GM18870 (cell line): ENCODE measurements at regions not wholly inside any gene's neighbourhood (a gene's known extent, or its start where the extent isn't known, plus 50 kb on each side); places are given as distances from the start of the nearest gene placed in this dataset.
"Not testable (repeated sequence)": the region's sequence is repeated elsewhere in the genome, so short reads cannot be mapped to it uniquely, and the experiment has no call there.

Experiments
- ATAC-seq: cut with Tn5 transposase; IDR thresholded peaks from one replicate; pipeline ENCODE4 v1.9.1; 2021; ENCODE audit warnings: moderate library complexity; ENCODE audit not compliant: unreplicated experiment

- no peak for ATAC-seq
Measured at GRCh38 chr2:31813016-31813415, 197.8 kb downstream of the MEMO1 start.

GRCh38 chr2:31812051-31812798, 198.6 kb downstream of the MEMO1 start:
- ATAC-seq: peak; percentile 99

- no peak for ATAC-seq
Measured at GRCh38 chr2:31811482-31811881, 199.3 kb downstream of the MEMO1 start.

GRCh38 chr2:31810200-31810917, 200.4 kb downstream of the MEMO1 start:
- no peak for ATAC-seq

- ATAC-seq: no peak
Measured at GRCh38 chr2:31805688-31806087, 205.1 kb downstream of the MEMO1 start.

GRCh38 chr2:31803481-31804153, 207.2 kb downstream of the MEMO1 start:
- ATAC-seq: not testable (repeated sequence)

GRCh38 chr2:31802711-31803110, 208.1 kb downstream of the MEMO1 start:
- no peak for ATAC-seq

- not testable (repeated sequence) for ATAC-seq
Measured at GRCh38 chr2:31799282-31799681, 211.5 kb downstream of the MEMO1 start.

- ATAC-seq: no peak
Measured at GRCh38 chr2:31788273-31788672, 207.5 kb upstream of the SRD5A2 start.

- peak; percentile 80 for ATAC-seq
Measured at GRCh38 chr2:31785876-31786275, 205.1 kb upstream of the SRD5A2 start.

GRCh38 chr2:31784868-31785267, 204.1 kb upstream of the SRD5A2 start:
- ATAC-seq: no peak

GRCh38 chr2:31783446-31784091, 202.8 kb upstream of the SRD5A2 start:
- ATAC-seq: not testable (repeated sequence)

GRCh38 chr2:31778153-31778552, 197.4 kb upstream of the SRD5A2 start:
- no peak for ATAC-seq

GRCh38 chr2:31770741-31771140, 190.0 kb upstream of the SRD5A2 start:
- ATAC-seq: no peak

- ATAC-seq: no peak
Measured at GRCh38 chr2:31765078-31765945, 184.6 kb upstream of the SRD5A2 start.

- ATAC-seq: no peak
Measured at GRCh38 chr2:31764169-31764568, 183.4 kb upstream of the SRD5A2 start.

- ATAC-seq: no peak
Measured at GRCh38 chr2:31762085-31762484, 181.3 kb upstream of the SRD5A2 start.

- ATAC-seq: not testable (repeated sequence)
Measured at GRCh38 chr2:31757351-31757750, 176.6 kb upstream of the SRD5A2 start.

- not testable (repeated sequence) for ATAC-seq
Measured at GRCh38 chr2:31748746-31749145, 168.0 kb upstream of the SRD5A2 start.

- no peak for ATAC-seq
Measured at GRCh38 chr2:31748041-31748440, 167.3 kb upstream of the SRD5A2 start.
